GM12865 (cell line): ENCODE measurements at regions not wholly inside any gene's neighbourhood (a gene's known extent, or its start where the extent isn't known, plus 50 kb on each side); places are given as distances from the start of the nearest gene placed in this dataset.

Experiments used
- DNase-seq: peaks from one replicate; pipeline ENCODE4 v3.0.0; 2010; ENCODE audit warnings: low read depth
- H3K4me3 ChIP-seq: 2 replicates; pipeline ENCODE4 v1.5.1; 2011; ENCODE audit warnings: mild to moderate bottlenecking, low read depth, low read length, control low read depth
- TF ChIP-seq, protein P1 (sequence below): IDR thresholded peaks from 2 replicates; pipeline ENCODE4 v1.5.1; 2011; ENCODE audit warnings: low read length, control low read depth, low read depth, inconsistent platforms; ENCODE audit not compliant: insufficient read depth; ENCODE audit errors: missing control alignments

DNA sequence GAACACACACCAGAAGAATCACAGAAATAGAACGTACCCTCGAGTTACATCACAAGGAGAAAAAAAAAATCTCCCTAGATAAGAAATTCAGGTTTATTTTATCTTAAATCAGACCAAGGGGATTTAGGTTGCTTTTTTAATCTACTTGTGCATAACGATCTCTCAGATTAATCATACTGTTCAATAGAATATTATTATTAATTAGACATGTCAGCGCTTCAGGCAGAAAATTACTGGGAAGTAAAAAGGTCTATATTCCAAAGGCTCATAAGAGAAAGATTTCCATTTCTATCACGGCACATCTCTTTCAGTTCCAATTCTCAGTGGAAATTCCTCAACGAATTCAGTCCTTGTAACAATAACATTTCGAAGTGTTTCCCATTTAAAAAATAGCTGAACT lies 77.7 kb upstream of the PSMD7 start:
- TF ChIP-seq, protein P1, sequence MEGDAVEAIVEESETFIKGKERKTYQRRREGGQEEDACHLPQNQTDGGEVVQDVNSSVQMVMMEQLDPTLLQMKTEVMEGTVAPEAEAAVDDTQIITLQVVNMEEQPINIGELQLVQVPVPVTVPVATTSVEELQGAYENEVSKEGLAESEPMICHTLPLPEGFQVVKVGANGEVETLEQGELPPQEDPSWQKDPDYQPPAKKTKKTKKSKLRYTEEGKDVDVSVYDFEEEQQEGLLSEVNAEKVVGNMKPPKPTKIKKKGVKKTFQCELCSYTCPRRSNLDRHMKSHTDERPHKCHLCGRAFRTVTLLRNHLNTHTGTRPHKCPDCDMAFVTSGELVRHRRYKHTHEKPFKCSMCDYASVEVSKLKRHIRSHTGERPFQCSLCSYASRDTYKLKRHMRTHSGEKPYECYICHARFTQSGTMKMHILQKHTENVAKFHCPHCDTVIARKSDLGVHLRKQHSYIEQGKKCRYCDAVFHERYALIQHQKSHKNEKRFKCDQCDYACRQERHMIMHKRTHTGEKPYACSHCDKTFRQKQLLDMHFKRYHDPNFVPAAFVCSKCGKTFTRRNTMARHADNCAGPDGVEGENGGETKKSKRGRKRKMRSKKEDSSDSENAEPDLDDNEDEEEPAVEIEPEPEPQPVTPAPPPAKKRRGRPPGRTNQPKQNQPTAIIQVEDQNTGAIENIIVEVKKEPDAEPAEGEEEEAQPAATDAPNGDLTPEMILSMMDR, result no peak
- H3K4me3 ChIP-seq, result no peak overlapping the region
- no peak for DNase-seq

DNA sequence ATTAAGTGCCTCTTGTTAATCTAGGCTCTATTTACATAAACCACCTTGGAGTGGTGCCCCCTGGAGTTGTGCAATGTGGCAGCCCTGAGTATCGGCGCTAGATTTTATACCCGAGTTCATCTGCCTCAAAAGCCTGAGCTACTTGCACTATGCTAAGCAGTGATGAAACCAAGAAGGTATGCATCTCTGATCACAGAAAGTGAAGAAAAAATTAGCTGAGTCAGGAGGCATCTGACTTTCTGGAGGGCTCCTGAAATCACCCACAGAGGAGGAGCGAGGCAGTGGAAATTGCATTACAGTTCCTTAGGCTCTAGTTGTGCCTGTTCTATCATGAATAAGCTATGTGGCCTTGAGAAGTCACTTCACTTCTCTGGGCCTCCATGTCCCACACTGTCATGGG lies 80.3 kb upstream of the PSMD7 start:
- TF ChIP-seq, protein P1, result no peak
- DNase-seq, result no peak

DNA sequence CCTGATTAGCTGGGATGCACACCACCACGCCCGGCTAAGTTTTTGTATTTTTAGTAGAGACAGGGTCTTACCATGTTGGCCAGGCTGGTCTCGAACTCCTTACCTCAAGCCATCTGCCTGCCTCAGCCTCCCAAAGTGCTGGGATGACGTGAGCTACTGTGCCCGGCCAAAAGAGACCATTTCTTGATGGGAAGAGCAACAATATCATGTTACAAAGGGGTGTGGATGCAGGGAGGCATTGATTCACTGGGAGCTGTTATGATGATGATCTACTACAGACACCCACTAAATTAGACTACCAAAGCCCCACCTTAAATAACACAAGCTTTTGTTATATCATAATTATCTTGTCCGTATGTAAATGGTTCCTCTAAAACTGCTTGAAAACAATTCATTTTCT lies 81.4 kb upstream of the PSMD7 start:
- TF ChIP-seq, protein P1, result no peak
- no peak overlapping the region for H3K4me3 ChIP-seq
- DNase-seq, result no peak

More for the DNA sequence above, 80.3 kb upstream of the PSMD7 start:
- H3K4me3 ChIP-seq, result no peak overlapping the region

DNA sequence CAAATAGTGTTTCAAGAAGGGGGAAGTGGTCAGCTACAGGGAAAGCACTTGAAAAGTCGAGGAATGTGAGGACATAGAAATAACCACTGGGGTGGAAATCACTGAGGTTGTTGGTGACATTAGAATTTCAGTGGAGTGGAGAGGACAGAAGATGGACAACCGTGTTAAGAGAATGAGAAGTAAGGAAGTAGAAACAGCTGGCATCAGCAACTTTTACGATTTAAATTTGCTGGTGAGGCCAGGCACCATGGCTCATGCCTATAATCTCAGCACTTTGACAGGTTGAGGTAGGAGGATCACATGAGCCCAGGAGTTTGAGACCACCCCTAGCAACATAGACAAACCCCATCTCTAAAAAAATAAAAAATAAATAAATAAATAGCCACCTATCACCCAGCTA lies 83.2 kb upstream of the PSMD7 start:
- TF ChIP-seq, protein P1, result no peak
- H3K4me3 ChIP-seq, result no peak overlapping the region
- DNase-seq, result no peak

DNA sequence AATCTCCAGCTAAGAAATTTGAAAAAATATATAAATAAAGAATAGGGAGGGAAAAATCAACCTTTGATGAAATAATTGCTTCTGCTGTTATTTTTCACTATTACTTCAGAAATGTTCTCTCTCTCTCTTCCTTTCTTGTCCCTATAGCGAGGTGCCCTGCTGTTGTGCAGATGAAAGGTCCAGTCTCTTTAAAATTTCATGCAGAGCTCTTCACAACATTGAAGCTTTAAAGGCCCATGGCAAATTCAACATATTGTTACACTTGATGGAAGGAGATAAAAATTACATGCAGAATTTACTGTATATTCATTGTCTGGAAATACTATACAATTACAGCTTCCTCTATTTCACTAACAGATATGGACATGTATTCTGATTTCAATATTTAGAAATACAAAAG lies 86.4 kb upstream of the PSMD7 start:
- TF ChIP-seq, protein P1, result no peak
- no peak for DNase-seq
- no peak overlapping the region for H3K4me3 ChIP-seq

DNA sequence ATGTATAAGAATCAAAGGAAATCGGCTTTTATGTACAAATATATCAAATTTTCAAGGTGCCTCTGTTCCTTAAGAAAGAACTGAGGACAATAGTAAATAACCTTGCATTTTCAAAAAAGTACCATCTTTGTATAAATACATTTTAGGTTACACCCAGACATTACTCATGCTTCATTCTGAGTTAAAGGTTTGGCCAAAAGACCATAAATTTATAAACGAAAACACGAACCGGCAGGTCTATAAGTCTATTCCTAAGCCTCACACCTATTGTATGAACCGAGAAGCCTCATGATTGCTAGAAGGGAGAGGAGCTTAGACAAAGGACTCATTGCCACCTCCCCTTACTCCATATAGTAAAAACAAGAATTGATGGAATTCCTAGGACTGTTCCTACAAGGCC lies 94.6 kb upstream of the PSMD7 start:
- H3K4me3 ChIP-seq, result no peak overlapping the region
- DNase-seq, result no peak
- TF ChIP-seq, protein P1, result no peak

DNA sequence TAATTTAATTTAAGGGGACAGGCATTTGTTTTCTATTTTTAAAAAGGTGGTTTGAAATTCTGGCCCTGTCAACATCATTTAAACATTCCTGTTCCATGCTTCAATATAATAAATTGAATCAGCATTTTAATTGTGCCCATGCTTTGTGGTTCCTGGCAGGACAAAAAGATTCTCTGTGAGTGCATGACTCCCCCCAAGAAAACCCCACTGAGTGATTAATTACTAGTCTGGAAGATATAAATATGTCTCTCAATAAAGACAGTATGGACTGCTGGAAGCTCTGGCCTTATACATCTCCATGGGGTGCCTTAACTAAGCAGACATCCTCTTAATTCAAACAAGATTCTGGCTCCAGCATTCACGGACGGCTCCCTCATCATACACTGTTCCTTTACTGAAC lies 95.0 kb upstream of the PSMD7 start:
- TF ChIP-seq, protein P1, result no peak
- no peak overlapping the region for H3K4me3 ChIP-seq
- no peak for DNase-seq
